ENCODE measurements at regions not wholly inside any gene's neighbourhood (a gene's known extent, or its start where the extent isn't known, plus 50 kb on each side); places are given as distances from the start of the nearest gene placed in this dataset.
"Not testable (repeated sequence)": the region's sequence is repeated elsewhere in the genome, so short reads cannot be mapped to it uniquely, and the experiment has no call there.

GRCh38 chr5:177863822-177864446 lies 81.2 kb upstream of the FAM153A start:
- H3K27ac ChIP-seq: not testable (repeated sequence)

GRCh38 chr5:177857642-177858200 lies 75.0 kb upstream of the FAM153A start:
- not testable (repeated sequence) for H3K27ac ChIP-seq

- not testable (repeated sequence) for H3K27ac ChIP-seq
These were observed 73.8 kb upstream of the FAM153A start for GRCh38 chr5:177856474-177856873.

GRCh38 chr5:177847914-177848313 lies 65.2 kb upstream of the FAM153A start:
- not testable (repeated sequence) for H3K27ac ChIP-seq

- not testable (repeated sequence) for H3K27ac ChIP-seq
These were observed 63.9 kb upstream of the FAM153A start for GRCh38 chr5:177846598-177846997.

GRCh38 chr5:177845906-177846305 lies 63.2 kb upstream of the FAM153A start:
- H3K27ac ChIP-seq: not testable (repeated sequence)

- H3K27ac ChIP-seq: not testable (repeated sequence)
These were observed 53.5 kb upstream of the FAM153A start for GRCh38 chr5:177836191-177836590.
